Endothelial cell (in vitro differentiated cells): ENCODE measurements at regions not wholly inside any gene's neighbourhood (a gene's known extent, or its start where the extent isn't known, plus 50 kb on each side); places are given as distances from the start of the nearest gene placed in this dataset.

ENCODE experiments used
- DNase-seq: peaks from one replicate; pipeline ENCODE4 v3.0.0; 2021; ENCODE audit warnings: low spot score
- H3K27ac Mint-ChIP-seq: one replicate; pipeline ENCODE4 v1.8.0; 2021; ENCODE audit warnings: mixed read lengths, inconsistent platforms; ENCODE audit not compliant: unreplicated experiment
- H3K27me3 Mint-ChIP-seq: one replicate; pipeline ENCODE4 v1.8.0; 2021; ENCODE audit warnings: mild to moderate bottlenecking, moderate library complexity, mixed read lengths, inconsistent platforms; ENCODE audit not compliant: unreplicated experiment
- H3K36me3 Mint-ChIP-seq: one replicate; pipeline ENCODE4 v1.8.0; 2021; ENCODE audit warnings: mild to moderate bottlenecking, low read depth, mixed read lengths, inconsistent platforms; ENCODE audit not compliant: unreplicated experiment
- H3K4me1 Mint-ChIP-seq: one replicate; pipeline ENCODE4 v1.8.0; 2021; ENCODE audit warnings: mild to moderate bottlenecking, mixed read lengths, inconsistent platforms; ENCODE audit not compliant: unreplicated experiment
- H3K4me3 Mint-ChIP-seq: one replicate; pipeline ENCODE4 v1.8.0; 2021; ENCODE audit warnings: mild to moderate bottlenecking, mixed read lengths, inconsistent platforms; ENCODE audit not compliant: unreplicated experiment
- H3K9me3 Mint-ChIP-seq: one replicate; pipeline ENCODE4 v1.8.0; 2021; ENCODE audit warnings: mixed read lengths, inconsistent platforms; ENCODE audit not compliant: unreplicated experiment
- TF ChIP-seq, protein P1 (sequence below): fragments of 200-600 bp; sonication (generic); IDR thresholded peaks from one replicate; pipeline ENCODE4 v1.5.0; 2021; ENCODE audit warnings: antibody characterized with exemption; ENCODE audit not compliant: unreplicated experiment

DNA sequence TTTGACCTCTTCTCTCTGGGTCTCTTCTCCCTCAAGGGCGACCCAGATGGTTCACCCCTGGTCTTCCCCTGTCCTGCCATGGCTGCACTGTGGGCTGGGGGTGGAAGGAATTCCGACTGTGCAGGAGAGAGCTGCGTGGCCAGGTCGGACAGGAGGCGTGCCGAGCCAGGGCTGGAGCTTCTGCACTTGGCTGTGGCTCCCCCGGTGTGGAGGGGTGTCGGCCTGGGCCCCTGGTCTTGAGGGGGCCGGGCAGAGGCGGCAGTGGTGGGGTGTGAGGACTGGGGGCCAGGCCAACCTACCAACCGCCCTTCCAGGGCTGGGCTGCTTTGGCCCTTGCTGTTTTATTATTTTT is 74.9 kb upstream of the SHH start:
- H3K4me1 Mint-ChIP-seq, result peaks cover 30% of the 10 kb centered on the region
- H3K4me3 Mint-ChIP-seq, result no peak overlapping the region
- H3K9me3 Mint-ChIP-seq, result no peaks in the 10 kb centered on the region
- DNase-seq, result no peak
- H3K27me3 Mint-ChIP-seq, result peaks cover 19% of the 10 kb centered on the region
- TF ChIP-seq, protein P1, sequence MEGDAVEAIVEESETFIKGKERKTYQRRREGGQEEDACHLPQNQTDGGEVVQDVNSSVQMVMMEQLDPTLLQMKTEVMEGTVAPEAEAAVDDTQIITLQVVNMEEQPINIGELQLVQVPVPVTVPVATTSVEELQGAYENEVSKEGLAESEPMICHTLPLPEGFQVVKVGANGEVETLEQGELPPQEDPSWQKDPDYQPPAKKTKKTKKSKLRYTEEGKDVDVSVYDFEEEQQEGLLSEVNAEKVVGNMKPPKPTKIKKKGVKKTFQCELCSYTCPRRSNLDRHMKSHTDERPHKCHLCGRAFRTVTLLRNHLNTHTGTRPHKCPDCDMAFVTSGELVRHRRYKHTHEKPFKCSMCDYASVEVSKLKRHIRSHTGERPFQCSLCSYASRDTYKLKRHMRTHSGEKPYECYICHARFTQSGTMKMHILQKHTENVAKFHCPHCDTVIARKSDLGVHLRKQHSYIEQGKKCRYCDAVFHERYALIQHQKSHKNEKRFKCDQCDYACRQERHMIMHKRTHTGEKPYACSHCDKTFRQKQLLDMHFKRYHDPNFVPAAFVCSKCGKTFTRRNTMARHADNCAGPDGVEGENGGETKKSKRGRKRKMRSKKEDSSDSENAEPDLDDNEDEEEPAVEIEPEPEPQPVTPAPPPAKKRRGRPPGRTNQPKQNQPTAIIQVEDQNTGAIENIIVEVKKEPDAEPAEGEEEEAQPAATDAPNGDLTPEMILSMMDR, result no peak
- no peak overlapping the region for H3K27ac Mint-ChIP-seq
- H3K36me3 Mint-ChIP-seq, result peaks cover 13% of the 10 kb centered on the region

DNA sequence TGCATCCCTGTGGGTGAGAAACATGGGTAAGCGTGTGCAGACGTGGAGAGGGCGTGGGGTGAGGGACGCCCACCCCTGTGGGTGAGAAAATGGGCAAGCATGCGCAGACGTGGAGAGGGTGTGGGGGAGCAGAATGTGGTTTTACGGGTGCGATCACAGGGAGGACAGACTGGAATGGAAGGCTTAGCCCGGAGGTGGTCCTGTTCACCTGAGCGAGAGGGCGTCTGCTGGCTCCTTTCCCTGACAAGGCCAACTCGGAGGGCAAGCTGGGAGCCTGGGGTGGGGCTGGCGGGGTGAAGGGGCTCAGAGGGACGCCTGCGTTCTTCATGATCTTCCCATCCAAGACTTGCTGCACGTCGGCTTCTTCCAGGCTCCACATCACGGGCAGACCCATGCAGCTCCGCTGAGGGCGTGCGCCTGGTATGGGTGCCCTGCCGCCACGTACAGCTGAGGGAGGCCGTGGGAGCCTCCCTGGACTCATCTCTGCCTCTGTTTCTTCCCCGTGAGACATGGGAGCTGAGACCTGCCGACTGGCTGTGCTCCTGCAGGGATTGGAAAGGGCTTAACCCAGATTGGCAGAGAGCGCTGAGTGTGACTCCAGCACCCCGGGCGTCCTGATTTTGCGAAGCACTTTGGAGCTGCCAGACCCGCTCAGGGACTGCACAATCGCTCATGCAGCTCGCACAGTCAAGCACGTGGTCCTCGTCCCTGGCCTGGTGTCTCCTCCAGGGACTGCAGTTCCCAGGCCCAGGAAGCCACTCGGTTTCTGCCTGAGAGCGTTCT is 74.3 kb upstream of the SHH start:
- peaks cover 19% of the 10 kb centered on the region for H3K27me3 Mint-ChIP-seq
- H3K4me3 Mint-ChIP-seq, result no peak overlapping the region
- H3K4me1 Mint-ChIP-seq, result peaks cover 30% of the 10 kb centered on the region
- TF ChIP-seq, protein P1, result no peak
- no peak for DNase-seq
- H3K9me3 Mint-ChIP-seq, result no peaks in the 10 kb centered on the region
- H3K27ac Mint-ChIP-seq, result peak overlapping the region; percentile 80
- H3K36me3 Mint-ChIP-seq, result peaks cover 13% of the 10 kb centered on the region

DNA sequence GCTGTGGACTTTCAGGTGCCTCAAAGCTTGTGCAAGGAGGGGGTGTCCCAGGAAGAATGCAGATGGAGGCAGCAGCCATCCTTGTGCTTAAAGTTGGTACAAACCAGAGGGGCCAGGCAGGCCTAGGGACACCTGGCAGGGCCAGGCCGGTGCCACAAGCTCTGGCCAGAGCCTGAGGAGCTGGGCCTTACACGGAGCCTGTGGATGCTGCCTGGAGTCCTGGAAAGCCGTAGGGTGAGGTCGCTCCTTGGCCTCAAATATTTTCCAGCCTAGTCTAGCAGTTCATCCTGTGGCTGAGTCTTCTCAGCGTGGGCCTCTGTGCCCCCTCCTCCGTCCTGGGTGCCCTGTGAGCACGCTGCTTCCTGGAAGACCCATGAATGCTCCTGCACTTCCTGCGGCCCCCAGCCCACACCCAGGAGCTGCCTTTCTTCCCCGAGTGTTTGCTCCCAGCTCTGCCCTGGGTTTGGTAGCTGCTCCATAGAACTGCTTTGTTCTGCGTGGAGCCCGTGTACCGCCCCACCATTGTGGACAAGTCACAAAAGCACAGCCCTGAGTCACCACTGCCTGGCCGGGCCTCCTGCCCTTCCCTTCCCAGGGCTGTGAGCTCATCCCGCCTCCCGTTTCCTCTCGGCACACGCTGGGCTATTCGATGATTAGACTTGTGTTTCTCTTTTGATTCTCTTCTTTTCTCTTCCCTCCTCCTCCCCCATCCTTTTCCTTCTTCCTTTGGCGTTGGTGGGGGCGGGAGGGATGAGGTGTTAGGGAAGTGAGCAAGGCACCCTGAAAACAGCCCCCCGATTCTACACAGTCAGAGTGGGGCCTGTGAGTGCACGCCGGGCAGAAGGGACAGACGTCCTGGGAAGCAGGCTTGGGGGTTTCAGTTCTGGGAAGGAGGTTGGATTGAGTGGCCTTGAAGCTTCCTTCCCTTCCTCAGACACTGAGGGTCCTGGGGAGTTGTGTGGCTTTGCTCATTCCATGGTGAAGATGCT is 73.2 kb upstream of the SHH start:
- Mint-ChIP-seq H3K27me3 (peaks cover 19% of the 10 kb centered on the region), H3K4me3 (no peak overlapping the region), H3K4me1 (peaks cover 30% of the 10 kb centered on the region), H3K36me3 (peaks cover 13% of the 10 kb centered on the region), H3K27ac (peak overlapping the region; percentile 80), H3K9me3 (no peaks in the 10 kb centered on the region)
- DNase-seq, result peak; percentile 25
- TF ChIP-seq, protein P1, result no peak

DNA sequence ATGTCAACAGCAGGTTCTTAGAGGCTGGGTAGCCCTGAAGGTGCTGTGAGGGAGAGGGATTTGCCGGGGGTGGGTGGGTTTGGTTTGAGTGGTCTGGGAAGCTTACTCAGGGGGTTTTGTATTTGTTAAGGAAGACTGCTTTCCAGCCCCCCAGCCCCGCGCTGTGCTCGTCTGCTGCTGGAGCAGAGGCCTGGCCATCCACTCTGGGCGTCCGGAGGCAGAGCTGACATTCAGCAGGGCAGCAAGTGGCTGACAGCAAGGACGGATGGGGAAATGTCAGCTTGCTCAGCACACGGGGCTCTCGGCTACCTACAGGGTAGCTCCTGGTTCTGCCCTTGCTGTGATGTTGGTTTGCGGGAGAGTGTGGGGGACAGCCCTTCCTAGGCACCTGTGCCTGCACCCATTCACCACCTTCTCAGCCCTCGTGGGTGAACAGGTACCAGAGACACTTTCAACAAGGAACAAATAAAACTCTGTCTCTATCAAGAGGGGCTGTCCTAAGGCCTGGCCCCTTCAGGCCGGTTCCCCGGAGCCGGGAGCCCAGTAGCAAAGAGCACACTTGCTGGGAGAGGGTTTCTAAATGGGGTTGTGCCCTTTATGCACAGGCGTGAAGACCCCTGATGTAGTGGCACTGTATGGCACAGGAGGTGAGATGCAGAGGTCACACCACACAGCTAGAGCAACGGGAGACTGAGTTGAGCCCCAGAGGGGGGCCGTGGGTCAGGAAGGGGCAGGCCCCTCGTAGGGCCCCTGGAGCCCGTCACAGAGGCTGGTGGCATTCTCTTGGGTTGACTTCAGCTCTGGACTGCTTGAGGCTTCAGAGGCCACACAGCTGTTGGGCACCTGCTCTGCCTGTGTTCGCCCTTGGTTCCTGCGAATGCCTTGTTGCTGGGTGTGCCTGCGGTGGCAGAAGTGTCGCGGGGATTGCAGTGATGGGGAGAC is 72.2 kb upstream of the SHH start:
- Mint-ChIP-seq H3K27ac (peak overlapping the region; percentile 39), H3K9me3 (no peaks in the 10 kb centered on the region), H3K4me1 (peaks cover 30% of the 10 kb centered on the region), H3K27me3 (peaks cover 17% of the 10 kb centered on the region), H3K36me3 (peaks cover 10% of the 10 kb centered on the region), H3K4me3 (no peak overlapping the region)
- TF ChIP-seq, protein P1, result no peak
- no peak for DNase-seq
